Neural progenitor cell (in vitro differentiated cells): ENCODE measurements at regions not wholly inside any gene's neighbourhood (a gene's known extent, or its start where the extent isn't known, plus 50 kb on each side); places are given as distances from the start of the nearest gene placed in this dataset.

Source experiments
- CTCF ChIP-seq: fragments of 200-600 bp; sonication (generic); IDR thresholded peaks from 2 replicates; pipeline ENCODE4 v1.5.1; 2017; ENCODE audit warnings: antibody characterized with exemption, mild to moderate bottlenecking
- EZH2 ChIP-seq: fragments of 200-600 bp; sonication (generic); IDR thresholded peaks from 2 replicates; pipeline ENCODE4 v1.6.1; 2017; ENCODE audit warnings: antibody characterized with exemption, mild to moderate bottlenecking, moderate library complexity

- TF ChIP-seq CTCF, result no peak
- no peak for TF ChIP-seq EZH2
Observed at GRCh38 chr13:59299584-59299983, 864.1 kb downstream of the DIAPH3 start.
